Peyer's patch (tissue), 4 donors: ENCODE measurements at regions not wholly inside any gene's neighbourhood (a gene's known extent, or its start where the extent isn't known, plus 50 kb on each side); places are given as distances from the start of the nearest gene placed in this dataset.
A peak's percentile ranks its signal among the peaks of the same experiment; 100 is the strongest.

Source experiments
- POLR2A ChIP-seq, 2 donors: fragments of 450-650 bp; IDR thresholded peaks; one replicate each; pipeline ENCODE4 v1.5.1; 2017; ENCODE audit warnings: antibody characterized with exemption in 2 of 2, mild to moderate bottlenecking in 2 of 2, moderate library complexity in 2 of 2
- TF ChIP-seq, protein P1 (sequence below), 6 experiments: fragments of 450-650 bp in 4 of 6; fragments of 200-600 bp in 2 of 6; sonication (generic) in 1 of 6; IDR thresholded peaks; one replicate each; pipeline ENCODE4 v1.5.1; 2017 to 2019; ENCODE audit warnings: antibody characterized with exemption in 6 of 6, mild to moderate bottlenecking in 3 of 6, moderate library complexity in 1 of 6

DNA sequence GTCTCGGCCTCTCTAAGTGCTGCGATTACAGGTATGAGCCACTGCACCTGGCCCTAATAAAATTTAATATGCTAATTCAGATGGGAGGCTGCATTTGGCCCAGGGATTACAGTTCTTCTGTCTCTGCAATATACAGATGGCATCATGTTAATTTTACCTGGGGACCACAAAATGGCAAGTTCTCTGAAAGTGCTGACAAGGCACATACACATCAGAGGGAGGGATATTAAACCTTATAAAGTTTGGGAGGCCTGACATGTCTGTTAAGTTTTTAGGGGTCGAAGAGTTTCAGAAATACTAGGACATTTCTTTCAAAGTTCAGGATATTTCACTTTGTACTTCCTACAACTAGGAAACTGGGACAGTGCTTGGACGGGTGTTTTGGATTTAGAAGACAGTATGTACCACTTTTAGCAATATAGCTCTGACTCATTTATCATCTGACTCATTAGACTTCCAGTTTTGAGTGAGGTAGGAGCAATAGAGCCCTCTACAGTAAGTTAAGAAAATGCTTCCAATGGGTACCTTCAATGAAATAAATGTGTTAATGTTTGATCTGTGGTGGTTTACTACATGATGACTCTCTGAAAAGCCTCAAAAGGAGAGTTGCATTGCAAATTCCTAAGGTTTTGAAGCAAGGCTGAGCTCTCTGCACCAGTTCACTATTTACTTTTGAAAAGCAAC lies 981.0 kb upstream of the HS3ST1 start:
- TF ChIP-seq, protein P1, sequence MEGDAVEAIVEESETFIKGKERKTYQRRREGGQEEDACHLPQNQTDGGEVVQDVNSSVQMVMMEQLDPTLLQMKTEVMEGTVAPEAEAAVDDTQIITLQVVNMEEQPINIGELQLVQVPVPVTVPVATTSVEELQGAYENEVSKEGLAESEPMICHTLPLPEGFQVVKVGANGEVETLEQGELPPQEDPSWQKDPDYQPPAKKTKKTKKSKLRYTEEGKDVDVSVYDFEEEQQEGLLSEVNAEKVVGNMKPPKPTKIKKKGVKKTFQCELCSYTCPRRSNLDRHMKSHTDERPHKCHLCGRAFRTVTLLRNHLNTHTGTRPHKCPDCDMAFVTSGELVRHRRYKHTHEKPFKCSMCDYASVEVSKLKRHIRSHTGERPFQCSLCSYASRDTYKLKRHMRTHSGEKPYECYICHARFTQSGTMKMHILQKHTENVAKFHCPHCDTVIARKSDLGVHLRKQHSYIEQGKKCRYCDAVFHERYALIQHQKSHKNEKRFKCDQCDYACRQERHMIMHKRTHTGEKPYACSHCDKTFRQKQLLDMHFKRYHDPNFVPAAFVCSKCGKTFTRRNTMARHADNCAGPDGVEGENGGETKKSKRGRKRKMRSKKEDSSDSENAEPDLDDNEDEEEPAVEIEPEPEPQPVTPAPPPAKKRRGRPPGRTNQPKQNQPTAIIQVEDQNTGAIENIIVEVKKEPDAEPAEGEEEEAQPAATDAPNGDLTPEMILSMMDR (IDR thresholded peaks at IDR 0.05): peak in 1 of 6 experiments; percentile 12
- TF ChIP-seq POLR2A (IDR thresholded peaks at IDR 0.05): no peak
